ENCODE measurements at regions not wholly inside any gene's neighbourhood (a gene's known extent, or its start where the extent isn't known, plus 50 kb on each side); places are given as distances from the start of the nearest gene placed in this dataset.
"Not testable (repeated sequence)": the region's sequence is repeated elsewhere in the genome, so short reads cannot be mapped to it uniquely, and the experiment has no call there.

- H3K27me3 ChIP-seq (ENCODE audit: insufficient read depth, low read depth, severe bottlenecking): no peaks in the 10 kb centered on the region
- no peak overlapping the region for H3K4me3 ChIP-seq (ENCODE audit: low read depth, low read length)
- no peak for DNase-seq
- H3K9me3 ChIP-seq (ENCODE audit: severe bottlenecking): peaks cover under 1% of the 10 kb centered on the region
- H3K27ac ChIP-seq: no peak overlapping the region
- no peaks in the 10 kb centered on the region for H3K36me3 ChIP-seq
- TF ChIP-seq CTCF (IDR thresholded peaks at IDR 0.05; ENCODE audit: low read depth, low read length): no peak
These were observed 189.0 kb upstream of the FRMD6 start for GRCh38 chr14:51462706-51463105.

- no peak for TF ChIP-seq CTCF (IDR thresholded peaks at IDR 0.05; ENCODE audit: low read depth, low read length)
- no peak overlapping the region for H3K27ac ChIP-seq
- H3K27me3 ChIP-seq (ENCODE audit: insufficient read depth, low read depth, severe bottlenecking): no peaks in the 10 kb centered on the region
- peaks cover 3% of the 10 kb centered on the region for H3K9me3 ChIP-seq (ENCODE audit: severe bottlenecking)
- DNase-seq: no peak
- no peaks in the 10 kb centered on the region for H3K36me3 ChIP-seq
- H3K4me3 ChIP-seq (ENCODE audit: low read depth, low read length): no peak overlapping the region
These were observed 188.2 kb upstream of the FRMD6 start for GRCh38 chr14:51463461-51463860.

- no peaks in the 10 kb centered on the region for H3K27me3 ChIP-seq (ENCODE audit: insufficient read depth, low read depth, severe bottlenecking)
- no peak overlapping the region for H3K4me3 ChIP-seq (ENCODE audit: low read depth, low read length)
- H3K9me3 ChIP-seq (ENCODE audit: severe bottlenecking): peaks cover 3% of the 10 kb centered on the region
- no peaks in the 10 kb centered on the region for H3K36me3 ChIP-seq
- no peak for TF ChIP-seq CTCF (IDR thresholded peaks at IDR 0.05; ENCODE audit: low read depth, low read length)
- no peak for DNase-seq
- H3K27ac ChIP-seq: no peak overlapping the region
These were observed 187.3 kb upstream of the FRMD6 start for GRCh38 chr14:51464411-51464810.

GRCh38 chr14:51465486-51465885 lies 186.2 kb upstream of the FRMD6 start:
- H3K36me3 ChIP-seq: no peaks in the 10 kb centered on the region
- DNase-seq: no peak
- H3K4me3 ChIP-seq (ENCODE audit: low read depth, low read length): no peak overlapping the region
- H3K9me3 ChIP-seq (ENCODE audit: severe bottlenecking): peaks cover 3% of the 10 kb centered on the region
- no peak for TF ChIP-seq CTCF (IDR thresholded peaks at IDR 0.05; ENCODE audit: low read depth, low read length)
- H3K27me3 ChIP-seq (ENCODE audit: insufficient read depth, low read depth, severe bottlenecking): no peaks in the 10 kb centered on the region
- no peak overlapping the region for H3K27ac ChIP-seq

- H3K4me3 ChIP-seq (ENCODE audit: low read depth, low read length); H3K27ac ChIP-seq; DNase-seq; H3K36me3 ChIP-seq; H3K9me3 ChIP-seq (ENCODE audit: severe bottlenecking); H3K27me3 ChIP-seq (ENCODE audit: insufficient read depth, low read depth, severe bottlenecking): not testable (repeated sequence)
These were observed 184.3 kb upstream of the FRMD6 start for GRCh38 chr14:51467392-51467791.

GRCh38 chr14:51468523-51468922 lies 183.2 kb upstream of the FRMD6 start:
- no peak for DNase-seq
- Histone ChIP-seq H3K27me3 (ENCODE audit: insufficient read depth, low read depth, severe bottlenecking) (no peaks in the 10 kb centered on the region), H3K9me3 (ENCODE audit: severe bottlenecking) (peaks cover 5% of the 10 kb centered on the region), H3K27ac (no peak overlapping the region), H3K36me3 (no peaks in the 10 kb centered on the region), H3K4me3 (ENCODE audit: low read depth, low read length) (no peak overlapping the region)
- TF ChIP-seq CTCF (IDR thresholded peaks at IDR 0.05; ENCODE audit: low read depth, low read length): no peak
